CD14-positive monocyte (primary cell): ENCODE measurements at regions not wholly inside any gene's neighbourhood (a gene's known extent, or its start where the extent isn't known, plus 50 kb on each side); places are given as distances from the start of the nearest gene placed in this dataset.

Experiments
- DNase-seq, 3 donors: peaks; one replicate each; pipeline ENCODE4 v3.0.0-alpha.2; 2011 to 2022
- H2AFZ ChIP-seq: 2 replicates; pipeline ENCODE4 v1.6.0; 2012; ENCODE audit warnings: mild to moderate bottlenecking, low read depth, low read length, inconsistent platforms; ENCODE audit not compliant: insufficient read depth, poor library complexity, severe bottlenecking
- H3K27ac ChIP-seq, 2 donors: 1 replicate in 1 of 2; 2 replicates in 1 of 2; pipeline ENCODE4 v1.5.1; 2012 to 2013; ENCODE audit warnings: low read length in 2 of 2, control low read depth in 1 of 2, inconsistent platforms in 1 of 2, low read depth in 1 of 2, mild to moderate bottlenecking in 1 of 2
- H3K27me3 ChIP-seq, 2 donors: one replicate each; pipeline versions ENCODE4 v1.6.0 to v1.6.1; 2011 to 2013; ENCODE audit warnings: low read length in 2 of 2; ENCODE audit not compliant: control insufficient read depth in 2 of 2, insufficient read depth in 2 of 2
- H3K36me3 ChIP-seq, 2 donors: replicated peaks in 1 of 2; 1 replicate in 1 of 2; 2 replicates in 1 of 2; pipeline versions ENCODE4 v1.5.1 to v1.6.1; 2012 to 2013; ENCODE audit warnings: low read length in 2 of 2, control low read depth in 1 of 2, inconsistent platforms in 1 of 2, mild to moderate bottlenecking in 1 of 2; ENCODE audit not compliant: insufficient read depth in 2 of 2, control insufficient read depth in 1 of 2
- H3K4me1 ChIP-seq, 2 donors: 1 replicate in 1 of 2; 2 replicates in 1 of 2; pipeline versions ENCODE4 v1.5.1 to v1.6.1; 2012 to 2013; ENCODE audit warnings: low read length in 2 of 2, control low read depth in 1 of 2, inconsistent platforms in 1 of 2, mild to moderate bottlenecking in 1 of 2, moderate library complexity in 1 of 2; ENCODE audit not compliant: insufficient read depth in 2 of 2, control insufficient read depth in 1 of 2
- H3K4me2 ChIP-seq: replicated peaks from 2 replicates; pipeline ENCODE3; 2012; ENCODE audit warnings: low read length, moderate library complexity, mild to moderate bottlenecking; ENCODE audit not compliant: poor library complexity, severe bottlenecking; ENCODE audit errors: extremely low read depth
- H3K4me3 ChIP-seq, 3 experiments: fragments of 200-600 bp in 1 of 3; sonication (generic) in 1 of 3; replicated peaks in 1 of 3; 1 replicate in 2 of 3; 2 replicates in 1 of 3; pipeline ENCODE4 v1.5.1; 2011 to 2013; ENCODE audit warnings: low read length in 3 of 3, mild to moderate bottlenecking in 3 of 3, control low read depth in 2 of 3, low read depth in 2 of 3, inconsistent platforms in 1 of 3, moderate library complexity in 1 of 3
- H3K79me2 ChIP-seq: 2 replicates; pipeline ENCODE4 v1.6.0; 2012; ENCODE audit warnings: mild to moderate bottlenecking, control low read depth, inconsistent platforms, low read length, moderate library complexity; ENCODE audit not compliant: insufficient read depth
- H3K9ac ChIP-seq: 2 replicates; pipeline ENCODE4 v1.6.0; 2017; ENCODE audit warnings: low read length, mild to moderate bottlenecking; ENCODE audit not compliant: insufficient read depth, poor library complexity, severe bottlenecking
- H3K9me3 ChIP-seq, 2 donors: replicated peaks in 1 of 2; 1 replicate in 1 of 2; 2 replicates in 1 of 2; pipeline versions ENCODE4 v1.5.1 to v1.6.1; 2012 to 2013; ENCODE audit warnings: low read length in 2 of 2, control low read depth in 1 of 2; ENCODE audit not compliant: control insufficient read depth in 1 of 2, insufficient read depth in 1 of 2
- H4K20me1 ChIP-seq: 2 replicates; pipeline ENCODE4 v1.6.0; 2012; ENCODE audit warnings: mild to moderate bottlenecking, low read length, control low read depth, moderate library complexity; ENCODE audit not compliant: insufficient read depth
- H3K27ac Mint-ChIP-seq, 7 donors: one replicate each; pipeline ENCODE4 v1.8.0; 2020; ENCODE audit warnings: mild to moderate bottlenecking in 7 of 7, mixed read lengths in 7 of 7, moderate library complexity in 6 of 7, inconsistent platforms in 2 of 7
- H3K27me3 Mint-ChIP-seq, 3 donors: one replicate each; pipeline ENCODE4 v1.8.0; 2021 to 2022; ENCODE audit warnings: low read depth in 3 of 3, mild to moderate bottlenecking in 3 of 3, mixed read lengths in 3 of 3, moderate library complexity in 3 of 3, inconsistent platforms in 1 of 3
- H3K36me3 Mint-ChIP-seq, 2 donors: one replicate each; pipeline ENCODE4 v1.8.0; 2020; ENCODE audit warnings: mixed read lengths in 2 of 2, inconsistent platforms in 1 of 2, mild to moderate bottlenecking in 1 of 2
- H3K4me1 Mint-ChIP-seq: one replicate; pipeline ENCODE4 v1.8.0; 2020; ENCODE audit warnings: mild to moderate bottlenecking, mixed read lengths
- H3K4me3 Mint-ChIP-seq, 2 donors: one replicate each; pipeline ENCODE4 v1.8.0; 2020; ENCODE audit warnings: mild to moderate bottlenecking in 2 of 2, mixed read lengths in 2 of 2, moderate library complexity in 1 of 2
- H3K9me3 Mint-ChIP-seq, 7 donors: one replicate each; pipeline ENCODE4 v1.8.0; 2020 to 2022; ENCODE audit warnings: mixed read lengths in 7 of 7, mild to moderate bottlenecking in 6 of 7, moderate library complexity in 6 of 7, inconsistent platforms in 2 of 7
- WGBS: methylation state at CpG from one replicate; pipeline ENCODE4 v1.1.5; 2013; ENCODE audit warnings: missing lambda C conversion rate; ENCODE audit not compliant: insufficient coverage; 5-methylcytosine and 5-hydroxymethylcytosine counted together
- intact Hi-C, 2 donors: fragments of 100-400 bp; cut with micrococcal nuclease; formaldehyde crosslinking; loops; one replicate each; pipeline versions ENCODE4 v1.15.0 to v1.15.1; 2023
- TF ChIP-seq, protein P1 (sequence below): fragments of 200-600 bp; IDR thresholded peaks from one replicate; pipeline ENCODE4 v1.8.0; 2022; ENCODE audit warnings: antibody characterized with exemption, mild to moderate bottlenecking

DNA sequence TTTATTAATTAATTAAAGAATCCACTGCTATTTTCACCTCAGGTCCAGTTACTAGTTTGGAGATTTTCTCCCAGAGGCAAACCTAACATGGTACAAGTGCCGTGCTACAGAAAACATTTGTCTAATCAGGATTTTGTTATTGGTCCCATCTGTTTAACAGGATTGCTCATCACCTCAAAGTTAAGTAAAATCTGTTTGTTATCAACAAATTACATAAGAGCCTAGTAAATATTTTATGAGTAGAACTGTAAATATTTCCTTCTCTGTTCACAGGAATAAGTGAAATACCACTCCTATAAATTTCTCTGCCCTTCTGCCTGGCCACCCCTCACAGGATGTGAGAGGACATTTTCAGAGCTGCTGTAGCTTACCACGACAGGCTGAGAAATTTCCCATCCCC lies 200.2 kb downstream of the RAD51AP2 start:
- Histone ChIP-seq H3K36me3 (no peaks in the 10 kb centered on the region), H3K79me2 (no peaks in the 10 kb centered on the region), H4K20me1 (no peaks in the 10 kb centered on the region), H2AFZ (no peak overlapping the region), H3K27ac (no peak overlapping the region), H3K4me3 (no peak overlapping the region), H3K4me2 (no peak overlapping the region), H3K9me3 (no peaks in the 10 kb centered on the region), H3K4me1 (no peaks in the 10 kb centered on the region), H3K27me3 (no peaks in the 10 kb centered on the region), H3K9ac (no peak overlapping the region)
- H3K27ac Mint-ChIP-seq: no peak overlapping the region
- peaks cover 0 to 3% (median 0%) of the 10 kb centered on the region in 7 donors for H3K9me3 Mint-ChIP-seq
- TF ChIP-seq, protein P1, sequence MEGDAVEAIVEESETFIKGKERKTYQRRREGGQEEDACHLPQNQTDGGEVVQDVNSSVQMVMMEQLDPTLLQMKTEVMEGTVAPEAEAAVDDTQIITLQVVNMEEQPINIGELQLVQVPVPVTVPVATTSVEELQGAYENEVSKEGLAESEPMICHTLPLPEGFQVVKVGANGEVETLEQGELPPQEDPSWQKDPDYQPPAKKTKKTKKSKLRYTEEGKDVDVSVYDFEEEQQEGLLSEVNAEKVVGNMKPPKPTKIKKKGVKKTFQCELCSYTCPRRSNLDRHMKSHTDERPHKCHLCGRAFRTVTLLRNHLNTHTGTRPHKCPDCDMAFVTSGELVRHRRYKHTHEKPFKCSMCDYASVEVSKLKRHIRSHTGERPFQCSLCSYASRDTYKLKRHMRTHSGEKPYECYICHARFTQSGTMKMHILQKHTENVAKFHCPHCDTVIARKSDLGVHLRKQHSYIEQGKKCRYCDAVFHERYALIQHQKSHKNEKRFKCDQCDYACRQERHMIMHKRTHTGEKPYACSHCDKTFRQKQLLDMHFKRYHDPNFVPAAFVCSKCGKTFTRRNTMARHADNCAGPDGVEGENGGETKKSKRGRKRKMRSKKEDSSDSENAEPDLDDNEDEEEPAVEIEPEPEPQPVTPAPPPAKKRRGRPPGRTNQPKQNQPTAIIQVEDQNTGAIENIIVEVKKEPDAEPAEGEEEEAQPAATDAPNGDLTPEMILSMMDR: no peak
- DNase-seq: no peak
- no peaks in the 10 kb centered on the region for H3K36me3 Mint-ChIP-seq
- H3K4me1 Mint-ChIP-seq: no peaks in the 10 kb centered on the region
- peaks cover 0 to 4% (median 0%) of the 10 kb centered on the region in 3 donors for H3K27me3 Mint-ChIP-seq
- intact Hi-C loops: no loop called here
- H3K4me3 Mint-ChIP-seq: no peak overlapping the region
- no CpG with 5 or more reads among the region's 2 CpGs for WGBS

- Mint-ChIP-seq H3K27ac (no peak overlapping the region), H3K4me3 (no peak overlapping the region), H3K4me1 (no peaks in the 10 kb centered on the region), H3K27me3 (peaks cover 0 to 4% (median 0%) of the 10 kb centered on the region in 3 donors), H3K9me3 (peaks cover 0 to 3% (median 0%) of the 10 kb centered on the region in 7 donors), H3K36me3 (no peaks in the 10 kb centered on the region)
- no peak overlapping the region for H3K27ac ChIP-seq
- H2AFZ ChIP-seq: no peak overlapping the region
- no peak for DNase-seq
- H3K79me2 ChIP-seq: no peaks in the 10 kb centered on the region
- no peaks in the 10 kb centered on the region for H4K20me1 ChIP-seq
- no peaks in the 10 kb centered on the region for H3K27me3 ChIP-seq
- no peak overlapping the region for H3K4me2 ChIP-seq
- intact Hi-C loops: no loop called here
- no peak overlapping the region for H3K4me3 ChIP-seq
- H3K9ac ChIP-seq: no peak overlapping the region
- no peaks in the 10 kb centered on the region for H3K36me3 ChIP-seq
- WGBS: 44% methylated on average over 4 of the region's 5 CpGs
- no peaks in the 10 kb centered on the region for H3K9me3 ChIP-seq
- H3K4me1 ChIP-seq: no peaks in the 10 kb centered on the region
- TF ChIP-seq, protein P1: no peak
These were observed 200.7 kb downstream of the RAD51AP2 start for GRCh38 chr2:17317439-17317976.
